Neural progenitor cell (in vitro differentiated cells): ENCODE measurements at regions not wholly inside any gene's neighbourhood (a gene's known extent, or its start where the extent isn't known, plus 50 kb on each side); places are given as distances from the start of the nearest gene placed in this dataset.

ENCODE experiments used
- EZH2phosphoT487 ChIP-seq: fragments of 200-600 bp; sonication (generic); IDR thresholded peaks from 2 replicates; pipeline ENCODE4 v1.6.1; 2017; ENCODE audit warnings: antibody characterized with exemption
- TF ChIP-seq, protein P1 (sequence below): fragments of 200-600 bp; sonication (generic); IDR thresholded peaks from 2 replicates; pipeline ENCODE4 v1.5.1; 2017; ENCODE audit warnings: antibody characterized with exemption, mild to moderate bottlenecking

- TF ChIP-seq, protein P1, sequence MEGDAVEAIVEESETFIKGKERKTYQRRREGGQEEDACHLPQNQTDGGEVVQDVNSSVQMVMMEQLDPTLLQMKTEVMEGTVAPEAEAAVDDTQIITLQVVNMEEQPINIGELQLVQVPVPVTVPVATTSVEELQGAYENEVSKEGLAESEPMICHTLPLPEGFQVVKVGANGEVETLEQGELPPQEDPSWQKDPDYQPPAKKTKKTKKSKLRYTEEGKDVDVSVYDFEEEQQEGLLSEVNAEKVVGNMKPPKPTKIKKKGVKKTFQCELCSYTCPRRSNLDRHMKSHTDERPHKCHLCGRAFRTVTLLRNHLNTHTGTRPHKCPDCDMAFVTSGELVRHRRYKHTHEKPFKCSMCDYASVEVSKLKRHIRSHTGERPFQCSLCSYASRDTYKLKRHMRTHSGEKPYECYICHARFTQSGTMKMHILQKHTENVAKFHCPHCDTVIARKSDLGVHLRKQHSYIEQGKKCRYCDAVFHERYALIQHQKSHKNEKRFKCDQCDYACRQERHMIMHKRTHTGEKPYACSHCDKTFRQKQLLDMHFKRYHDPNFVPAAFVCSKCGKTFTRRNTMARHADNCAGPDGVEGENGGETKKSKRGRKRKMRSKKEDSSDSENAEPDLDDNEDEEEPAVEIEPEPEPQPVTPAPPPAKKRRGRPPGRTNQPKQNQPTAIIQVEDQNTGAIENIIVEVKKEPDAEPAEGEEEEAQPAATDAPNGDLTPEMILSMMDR: no peak
- no peak for TF ChIP-seq EZH2phosphoT487
Measured at GRCh38 chr2:221997683-221998082, 301.1 kb downstream of the PAX3 start.
